CD4-positive, alpha-beta T cell treated with Interleukin-4 for 4 hours (primary cell): ENCODE measurements at regions not wholly inside any gene's neighbourhood (a gene's known extent, or its start where the extent isn't known, plus 50 kb on each side); places are given as distances from the start of the nearest gene placed in this dataset.
"Not testable (repeated sequence)": the region's sequence is repeated elsewhere in the genome, so short reads cannot be mapped to it uniquely, and the experiment has no call there.

Experiments used
- DNase-seq: peaks from one replicate; pipeline ENCODE4 v3.0.0-alpha.2; 2020

DNA sequence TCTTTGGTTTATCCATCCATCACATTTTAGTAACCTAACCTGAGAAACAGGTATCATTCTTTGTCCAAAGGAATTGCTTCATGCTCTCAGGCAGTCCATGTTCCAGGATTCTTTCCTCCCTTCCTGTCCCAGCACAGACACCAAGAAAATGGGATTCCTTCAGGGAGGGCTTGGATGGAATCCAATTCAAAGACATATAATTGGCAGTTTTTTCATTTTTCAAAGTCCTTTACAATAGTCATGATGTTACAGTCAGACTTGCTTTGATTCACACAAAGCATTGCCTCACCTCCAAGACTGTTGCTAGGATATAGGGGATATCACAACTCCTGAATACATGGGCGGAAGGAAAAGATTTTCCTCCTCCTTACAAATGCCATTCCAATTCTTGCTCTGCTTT, 241.4 kb upstream of the ACVR2A start:
- no peak for DNase-seq

DNA sequence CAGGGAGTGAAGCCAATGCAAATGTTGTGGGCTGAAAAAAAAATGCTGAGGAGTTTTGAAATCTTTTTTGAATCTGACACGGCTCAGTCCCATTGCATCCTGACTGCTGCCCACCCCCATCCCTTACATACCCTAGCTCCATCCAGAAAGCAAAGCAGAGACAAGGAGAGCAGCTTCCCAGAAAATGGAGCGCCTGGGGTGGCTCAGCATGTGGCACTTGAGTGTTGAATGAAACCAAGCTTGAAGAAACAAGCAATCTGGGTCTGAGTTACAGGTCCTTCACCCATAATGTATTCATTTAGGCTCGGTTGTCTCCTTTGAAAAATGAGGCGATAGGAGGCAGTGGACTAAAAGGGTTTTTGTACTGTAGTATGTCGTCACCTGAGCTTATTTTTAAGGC, 244.2 kb upstream of the ACVR2A start:
- no peak for DNase-seq

DNA sequence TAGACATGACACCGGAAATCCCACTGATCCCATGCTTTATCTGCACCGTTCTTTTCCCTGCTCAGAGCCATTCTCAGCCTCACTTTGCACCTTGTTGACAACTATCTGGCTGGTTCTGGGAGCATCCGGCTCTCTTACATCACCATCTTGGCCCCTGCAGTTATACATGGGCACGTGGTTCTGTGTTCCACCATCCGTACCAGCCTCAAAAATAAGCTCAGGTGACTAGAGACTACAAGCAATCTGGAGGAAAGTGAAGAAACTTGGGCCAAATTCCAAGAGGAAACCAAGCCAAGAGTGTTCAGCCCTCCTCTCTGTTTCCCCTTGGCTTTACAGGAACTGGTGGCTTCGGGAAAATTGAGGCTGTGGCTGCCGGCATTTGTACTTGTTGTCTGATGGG, 244.6 kb upstream of the ACVR2A start:
- no peak for DNase-seq

DNA sequence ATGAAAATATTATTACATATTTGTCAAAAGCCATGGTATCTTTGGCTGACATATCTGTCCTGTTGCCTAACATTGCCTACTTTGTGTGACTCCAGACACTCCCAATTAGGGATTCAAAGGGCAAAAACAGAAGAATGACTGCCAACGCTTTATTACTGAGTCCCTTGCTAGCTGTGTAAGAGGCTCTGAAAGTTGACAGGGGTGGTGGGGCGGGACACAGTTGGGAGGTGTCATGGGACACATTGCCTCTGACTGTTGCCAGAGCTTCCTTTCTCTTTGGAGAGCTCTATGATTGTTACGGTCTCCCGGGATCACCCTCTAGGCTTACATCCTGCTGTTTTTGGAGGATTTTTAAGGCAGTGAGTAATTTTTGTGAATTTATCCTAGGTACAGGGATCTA, 249.6 kb upstream of the ACVR2A start:
- no peak for DNase-seq

DNA sequence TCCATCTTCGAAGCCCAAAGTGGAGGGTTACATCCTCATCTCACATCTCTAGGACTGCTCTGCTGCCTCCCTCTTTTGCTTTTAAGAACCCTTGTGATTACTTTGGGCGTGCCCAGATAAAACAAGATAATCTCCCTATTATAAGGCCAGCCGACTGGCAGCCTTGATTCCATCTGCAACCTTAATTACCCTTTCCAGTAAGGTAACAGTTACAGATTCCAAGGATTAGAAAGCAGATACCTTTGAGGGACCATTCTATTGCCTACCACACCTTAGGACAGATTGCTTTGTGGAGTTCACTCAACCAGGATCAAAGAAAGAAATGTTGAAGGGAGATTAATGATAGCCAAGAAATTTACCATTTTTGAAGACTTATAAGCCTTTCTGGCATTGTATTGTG, 250.8 kb upstream of the ACVR2A start:
- no peak for DNase-seq

DNA sequence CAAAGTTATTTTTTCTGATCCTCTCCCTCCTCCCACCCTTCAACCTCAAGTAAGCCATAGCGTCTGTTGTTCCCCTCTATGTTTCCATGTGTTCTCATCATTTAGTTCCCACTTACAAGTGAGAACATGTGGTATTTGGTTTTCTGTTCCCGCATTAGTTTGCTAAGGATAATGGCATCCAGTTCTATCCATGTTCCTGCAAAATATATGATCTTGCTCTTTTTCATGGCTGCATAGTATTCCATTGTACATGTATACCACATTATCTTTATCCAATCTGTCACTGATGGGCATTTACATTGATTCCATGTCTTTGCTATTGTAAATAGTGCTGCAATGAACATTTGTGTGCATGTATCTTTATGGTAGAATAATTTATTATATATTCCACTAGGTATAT, 252.0 kb upstream of the ACVR2A start:
- DNase-seq, result not testable (repeated sequence)

DNA sequence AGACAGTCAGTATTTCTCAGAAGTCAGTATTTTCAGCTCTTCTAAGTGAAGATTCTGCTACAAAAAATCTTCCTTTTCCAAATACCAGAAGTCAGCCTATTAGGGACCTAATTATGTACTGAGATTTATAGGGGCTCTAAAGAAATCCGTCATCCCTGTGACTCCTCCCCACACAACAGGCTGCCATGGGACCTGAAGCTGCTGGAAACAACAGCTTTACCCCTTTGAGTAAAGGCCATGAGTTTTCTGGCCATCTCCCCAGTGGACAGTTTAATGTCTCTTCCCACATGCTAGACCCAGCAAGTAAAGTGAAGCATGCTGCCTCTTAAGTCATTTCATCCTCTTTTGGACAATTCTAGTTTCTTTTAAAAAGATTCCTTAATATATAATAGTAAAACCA, 255.7 kb upstream of the ACVR2A start:
- DNase-seq, result no peak

DNA sequence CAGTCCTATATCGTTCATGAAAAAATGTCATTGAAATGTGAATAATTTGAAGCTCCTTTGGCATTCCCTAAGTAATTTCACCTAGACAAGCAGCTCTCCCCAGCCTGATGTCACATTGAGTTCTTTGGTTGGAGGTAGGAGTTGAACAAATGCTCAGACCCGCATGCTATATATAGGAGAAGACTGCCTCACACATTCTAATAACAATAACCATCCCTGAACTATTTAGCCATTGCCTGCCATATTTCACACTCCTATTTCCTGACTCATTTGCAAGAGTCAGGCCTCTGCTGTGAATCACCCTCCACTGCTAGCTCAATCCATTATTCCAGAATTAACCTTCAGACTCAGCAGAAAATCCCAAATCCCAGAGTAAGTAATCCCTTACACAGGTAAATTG, 256.6 kb upstream of the ACVR2A start:
- DNase-seq, result no peak

DNA sequence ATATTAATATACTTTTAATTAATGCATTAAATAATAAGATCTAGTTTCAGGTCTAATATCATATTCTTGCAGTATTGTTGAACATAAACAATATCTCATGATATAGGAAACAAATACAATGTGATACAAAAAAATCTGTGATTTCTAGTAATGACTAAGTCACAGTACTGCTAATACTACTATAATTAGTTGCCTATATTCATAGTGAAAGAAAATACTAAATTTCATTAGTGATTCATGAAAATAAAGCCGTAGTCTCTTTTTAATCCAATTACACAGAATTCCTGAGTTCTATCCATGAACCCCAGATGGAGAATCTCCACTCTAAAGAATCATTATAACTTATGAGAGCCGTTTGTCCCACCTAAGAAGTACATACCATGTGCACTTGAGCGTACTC, 266.3 kb upstream of the ACVR2A start:
- no peak for DNase-seq

DNA sequence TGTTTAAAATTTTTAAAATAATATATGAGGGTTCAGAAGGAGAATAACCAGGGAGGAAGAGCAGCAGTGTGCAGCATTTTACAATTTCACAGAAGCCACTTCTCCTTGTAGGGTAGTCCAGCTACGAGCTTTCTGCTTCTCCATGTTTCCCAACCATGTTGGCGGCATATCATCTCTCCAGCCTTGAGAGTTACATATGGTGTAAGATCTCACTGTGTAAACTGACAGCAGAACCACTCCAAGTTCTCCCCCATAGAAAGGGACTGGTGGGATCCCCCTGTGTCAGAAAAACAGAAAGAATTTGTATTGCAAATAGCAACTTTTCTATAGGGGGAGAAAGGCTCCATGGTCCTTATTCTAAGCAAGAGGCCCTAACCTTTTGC, 266.8 kb upstream of the ACVR2A start:
- DNase-seq, result no peak

DNA sequence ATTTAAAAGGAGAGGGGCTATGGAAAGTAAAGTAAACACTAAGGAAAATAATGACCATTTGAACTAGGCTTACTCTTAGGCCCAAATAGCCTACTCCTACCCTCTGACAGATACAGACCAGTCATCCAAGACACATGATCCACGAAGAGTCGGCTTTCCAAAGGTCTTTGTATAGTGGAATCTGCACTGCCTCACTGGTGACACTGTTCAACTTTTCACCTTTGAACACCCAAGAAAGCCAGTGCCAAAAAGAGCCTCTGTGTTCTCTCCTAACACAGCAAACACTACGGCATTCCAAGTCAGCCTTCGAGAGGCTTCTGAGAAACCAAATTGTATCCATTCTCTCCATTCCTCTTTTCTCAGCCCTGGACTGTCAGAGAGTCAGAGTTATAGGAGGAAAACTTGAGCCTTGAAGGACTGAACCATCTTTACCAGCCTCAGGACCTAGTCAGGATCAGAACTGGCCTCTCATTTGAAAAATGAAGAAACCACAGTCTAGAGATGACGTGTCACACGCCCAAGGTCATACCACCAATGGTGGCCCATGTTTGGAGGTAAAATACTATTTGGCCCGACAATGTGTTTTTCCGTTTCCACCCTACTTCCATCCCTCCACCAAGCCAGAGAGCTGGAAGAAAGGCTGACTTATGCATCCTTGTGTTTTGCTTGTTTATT, 267.4 kb upstream of the ACVR2A start:
- no peak for DNase-seq

DNA sequence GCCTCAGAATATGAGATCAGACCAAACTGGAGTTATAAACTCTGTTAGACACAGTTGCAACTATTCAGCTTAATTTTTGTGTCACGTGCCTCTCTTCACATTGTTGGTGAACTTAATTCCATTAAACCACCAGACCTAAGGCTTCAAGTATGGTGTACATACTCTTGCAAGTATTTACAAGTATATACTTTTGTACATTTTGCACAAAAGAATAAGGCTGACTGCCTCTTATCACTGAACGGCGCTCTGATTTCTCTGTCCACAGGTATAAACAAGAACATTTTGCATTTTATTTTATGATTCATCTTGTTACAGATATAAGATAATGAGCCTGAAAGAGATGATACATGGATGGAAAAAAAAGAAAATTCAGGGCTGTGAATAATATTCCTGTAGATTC, 269.7 kb upstream of the ACVR2A start:
- DNase-seq, result no peak

DNA sequence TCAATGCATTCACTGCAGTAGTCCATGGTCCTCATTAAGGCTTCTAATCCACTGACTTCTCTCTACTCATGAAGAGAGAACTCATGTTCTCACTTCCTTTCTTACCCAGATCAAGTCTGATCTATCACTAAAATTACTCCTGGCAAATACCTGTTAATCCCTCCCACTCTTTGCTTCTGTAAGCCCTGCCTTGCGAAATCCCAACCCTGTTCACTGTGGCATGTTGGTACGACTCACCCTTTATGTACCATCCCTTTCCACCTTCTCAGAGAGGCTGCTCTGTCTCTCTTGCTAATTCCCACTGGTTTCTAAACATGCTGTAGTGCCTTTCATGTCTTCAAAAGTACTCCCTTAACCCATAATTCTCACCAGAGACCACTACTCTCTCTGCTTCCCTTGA, 272.2 kb upstream of the ACVR2A start:
- no peak for DNase-seq

DNA sequence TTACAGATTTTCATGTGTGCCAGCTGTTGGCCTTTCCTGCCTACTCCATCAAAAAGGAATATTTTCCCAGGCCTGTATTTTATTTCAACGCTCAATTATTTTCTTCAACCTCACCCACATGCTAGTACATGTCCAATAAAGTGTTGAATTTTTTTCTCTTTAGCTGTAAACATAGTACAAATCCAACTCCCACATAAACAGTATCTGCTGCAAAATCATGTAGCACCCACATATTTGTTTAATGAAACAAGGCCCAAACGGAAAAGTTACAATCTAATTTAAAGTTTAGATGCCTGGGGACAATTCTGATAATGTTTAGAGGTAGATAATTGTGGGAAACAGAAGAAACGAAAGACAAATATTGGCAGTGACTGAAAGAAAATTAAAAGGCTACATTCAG, 275.4 kb upstream of the ACVR2A start:
- DNase-seq, result no peak

DNA sequence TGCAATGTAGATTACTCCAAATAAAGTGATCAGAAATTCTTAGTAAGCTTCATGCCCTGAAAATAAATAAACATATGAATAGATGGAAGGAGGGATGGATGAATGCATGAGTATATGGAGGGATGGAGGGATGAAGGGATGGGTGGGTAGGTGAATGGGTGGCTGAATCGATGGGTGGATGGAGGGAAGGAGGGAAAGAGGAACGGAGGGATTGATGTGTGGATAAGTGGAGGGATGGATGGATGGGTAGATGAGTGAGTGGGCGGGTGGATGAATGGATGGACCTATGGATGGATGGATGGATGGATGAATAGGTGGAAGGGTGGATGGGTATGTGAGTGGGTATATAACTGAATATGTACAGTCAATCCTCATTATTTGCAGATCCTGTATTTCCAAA, 276.7 kb upstream of the ACVR2A start:
- no peak for DNase-seq

DNA sequence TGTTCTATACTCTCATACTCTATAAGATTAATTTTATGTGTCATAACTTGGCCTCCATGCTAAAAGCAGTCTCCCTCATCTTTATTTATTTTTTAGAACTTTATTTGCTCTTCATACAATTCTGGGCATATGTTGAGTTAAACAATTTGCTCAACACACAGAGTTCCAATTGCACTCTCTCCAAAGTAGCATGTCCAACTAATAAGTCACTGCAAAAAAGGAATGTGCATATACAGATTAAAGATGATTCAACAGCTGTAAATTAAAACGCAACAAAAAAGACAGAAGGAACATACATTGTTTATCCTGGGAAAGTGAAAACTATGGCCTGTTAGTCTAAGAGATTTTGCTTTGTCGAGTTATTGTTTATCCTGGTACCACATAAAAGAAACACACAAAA, 277.7 kb upstream of the ACVR2A start:
- DNase-seq, result no peak

DNA sequence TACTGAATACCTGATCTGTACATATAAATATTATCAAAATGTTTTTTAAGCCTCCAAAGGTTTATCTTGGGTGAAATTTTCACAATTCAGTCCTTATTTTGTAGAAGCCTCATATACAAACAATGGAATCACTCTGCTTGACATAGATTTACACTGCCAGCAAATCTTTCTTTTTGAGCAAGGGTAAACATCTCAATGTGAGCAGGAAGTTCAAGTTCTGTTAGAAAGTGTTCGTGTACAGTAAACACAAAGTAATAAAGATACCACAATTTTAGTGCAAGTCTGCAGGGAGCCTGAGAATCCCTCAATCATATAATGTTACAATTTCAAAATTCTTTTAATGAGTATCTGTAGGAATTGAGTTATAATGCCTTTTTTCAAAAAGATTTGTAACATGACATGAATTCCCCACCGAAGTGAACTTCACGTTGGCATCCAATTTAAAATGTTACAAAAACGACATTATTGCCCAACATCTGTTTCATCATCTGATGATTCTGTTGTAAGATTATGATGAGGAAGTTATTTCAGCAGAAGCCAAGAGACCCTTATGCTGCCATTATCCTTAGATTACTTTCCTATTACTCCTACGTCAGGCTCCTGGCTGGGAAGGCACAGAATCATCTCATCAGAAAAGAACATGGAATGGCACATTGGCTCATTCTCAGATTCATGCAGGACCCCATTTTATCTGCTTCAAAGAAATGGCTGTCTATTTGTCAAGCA, 283.9 kb upstream of the ACVR2A start:
- no peak for DNase-seq

DNA sequence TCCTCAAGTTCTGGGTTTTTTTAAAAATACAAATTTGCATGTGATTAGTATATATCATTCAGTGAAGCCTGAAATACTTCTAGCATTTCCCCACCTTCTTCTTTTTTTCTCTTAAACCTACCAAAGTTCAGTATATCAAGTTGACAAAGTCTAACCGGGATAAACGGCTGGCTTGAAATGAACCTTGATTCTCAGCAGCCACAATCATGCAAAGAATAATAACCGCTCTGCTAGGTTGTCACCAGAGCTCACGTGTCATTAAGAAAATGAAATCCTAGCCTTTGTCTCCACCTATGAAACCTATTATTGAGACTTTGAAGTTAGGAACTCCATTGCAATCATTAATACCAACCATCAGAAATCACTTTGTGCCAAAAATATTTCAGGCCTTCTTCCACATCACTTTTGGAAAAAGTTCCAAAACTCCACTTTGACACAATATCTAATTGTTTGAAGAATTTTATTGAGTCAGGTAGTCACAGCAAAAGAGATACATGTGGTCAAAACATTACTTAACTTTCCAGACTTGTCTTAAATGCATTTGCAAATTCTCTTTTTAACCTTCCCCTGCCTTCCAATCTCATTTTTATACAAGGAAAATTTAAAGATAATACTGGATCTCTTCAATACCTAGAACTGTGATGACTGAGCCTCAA, 285.6 kb upstream of the ACVR2A start:
- DNase-seq, result no peak

DNA sequence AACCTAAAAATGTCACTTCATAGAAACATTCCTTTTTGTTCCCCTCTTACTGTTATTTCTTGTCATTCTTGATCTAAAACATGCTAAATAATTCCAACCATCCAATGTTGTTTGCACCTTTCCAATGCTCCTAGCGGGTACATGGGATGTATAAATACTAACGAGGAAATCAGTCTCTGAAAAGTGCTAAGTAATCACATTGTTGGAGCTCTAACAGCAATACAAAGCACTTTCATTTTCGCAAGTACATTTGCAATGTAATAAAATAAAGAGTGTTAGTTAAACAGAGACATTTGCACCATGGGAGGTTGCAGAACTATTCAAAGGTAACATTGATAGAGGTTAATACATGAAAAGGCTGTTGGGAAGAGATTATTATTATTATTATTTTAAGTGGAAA, 286.2 kb upstream of the ACVR2A start:
- DNase-seq, result no peak

DNA sequence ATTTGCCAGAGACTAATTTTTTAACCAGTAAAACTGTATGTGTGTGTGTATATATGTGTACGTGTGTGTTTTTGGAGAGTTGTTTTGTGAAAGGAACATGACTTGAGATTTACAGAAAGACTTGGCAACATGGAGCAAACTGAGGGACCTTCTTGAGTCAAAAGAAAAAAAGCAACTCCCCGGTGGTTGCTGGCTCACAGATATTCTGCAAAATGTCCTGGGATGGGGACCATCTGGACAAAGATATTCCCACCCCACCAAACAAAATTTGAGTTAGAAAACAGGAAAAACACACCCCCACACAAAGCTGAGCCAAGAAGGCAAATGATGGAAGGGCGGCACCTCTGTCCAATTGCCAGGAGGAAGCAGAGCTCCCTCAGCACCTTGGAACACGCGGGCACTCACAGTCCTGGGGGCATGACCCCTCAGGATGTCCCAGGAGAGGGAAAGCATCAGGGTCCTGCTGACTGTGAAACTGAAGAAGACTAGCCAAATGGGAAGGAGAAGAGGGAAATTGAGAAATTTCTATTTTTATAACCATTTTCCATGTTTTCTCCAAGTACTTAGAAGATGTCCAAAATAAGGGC, 290.2 kb upstream of the ACVR2A start:
- no peak for DNase-seq

DNA sequence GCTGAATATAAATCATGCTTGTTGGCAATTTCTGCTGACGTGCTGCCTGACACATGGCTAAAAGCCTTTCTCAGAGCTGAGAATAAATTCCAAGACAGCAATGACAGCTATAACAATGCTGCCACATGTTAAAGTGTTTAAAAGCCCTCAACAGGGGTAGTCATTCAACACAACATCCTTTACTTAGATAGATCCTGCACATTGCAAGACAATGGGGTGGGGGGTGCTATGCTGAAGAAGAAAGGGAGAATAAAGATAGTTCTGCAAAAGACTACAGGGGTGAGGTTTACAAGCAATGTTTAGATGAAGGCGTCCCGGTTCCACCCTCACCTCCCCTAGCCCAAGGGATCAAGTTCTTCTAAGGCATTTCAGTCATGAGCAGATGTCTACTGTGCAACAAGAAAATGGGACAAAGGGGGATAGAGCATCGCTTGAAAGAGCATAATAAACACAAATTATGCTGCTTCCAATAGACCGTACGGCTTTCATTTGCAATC, 291.0 kb upstream of the ACVR2A start:
- no peak for DNase-seq

DNA sequence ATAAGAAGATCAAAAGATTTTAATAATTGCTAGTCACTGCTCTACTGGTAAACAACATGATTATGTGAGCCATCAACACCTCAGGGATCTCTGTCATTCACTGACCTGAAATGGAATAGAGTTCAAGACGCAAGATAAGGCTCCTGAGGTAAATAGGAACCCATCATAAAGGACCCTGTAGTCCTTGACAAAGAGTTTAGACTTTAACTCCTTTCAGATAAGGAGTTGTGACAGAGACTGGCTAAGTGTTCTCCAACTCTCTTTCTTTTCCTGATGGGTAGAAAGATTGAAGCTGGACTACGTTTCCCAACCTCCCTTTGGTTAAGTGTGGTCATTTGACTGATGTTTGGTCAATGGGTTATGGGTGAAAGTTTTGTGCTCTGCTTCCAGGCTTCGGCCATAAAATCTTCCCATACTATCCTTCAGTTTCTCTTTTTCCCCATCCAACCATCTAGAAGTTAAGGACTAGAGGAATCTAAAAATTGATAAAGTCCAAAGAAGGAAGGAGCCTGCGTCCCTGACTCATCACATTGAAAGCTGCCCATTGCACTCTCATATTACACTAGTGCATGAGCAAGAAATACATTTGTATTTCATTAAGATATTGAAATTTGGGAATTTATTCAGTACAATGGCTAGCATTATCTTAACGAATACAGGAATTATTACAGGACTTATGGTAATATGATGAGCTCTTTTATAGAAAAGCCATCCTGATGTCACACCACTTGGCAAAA, 293.7 kb upstream of the ACVR2A start:
- DNase-seq, result no peak

DNA sequence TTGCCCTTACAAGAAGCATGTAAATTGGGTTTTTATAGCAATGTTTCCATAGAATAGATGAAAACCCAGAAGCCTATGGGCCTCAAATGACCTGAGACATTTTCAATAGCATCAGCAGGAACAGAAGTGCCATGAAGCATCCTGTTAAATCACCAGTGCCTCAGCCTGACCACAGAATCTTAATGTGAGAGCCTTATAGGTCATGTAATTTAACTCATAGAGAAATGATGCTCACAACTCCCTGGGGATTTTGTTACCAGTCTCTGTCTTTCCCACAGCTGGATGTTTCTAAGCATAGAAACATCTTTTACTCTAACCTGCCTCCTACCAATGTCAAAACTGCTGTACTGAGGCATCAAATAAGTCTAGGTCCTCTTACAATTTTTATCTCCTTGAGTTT, 295.8 kb upstream of the ACVR2A start:
- DNase-seq, result no peak
